Activated T-helper 2 cell treated with anti-CD3 and anti-CD28 coated beads, Interferon-gamma antibody, Interleukin-2, Interleukin-4, amounts not matched to agents 10 μg/mL and 5 μg/mL and 100 μg/mL, durations not matched to agents 14 hours and 24 hours and 36 hours (primary cell): ENCODE measurements at regions not wholly inside any gene's neighbourhood (a gene's known extent, or its start where the extent isn't known, plus 50 kb on each side); places are given as distances from the start of the nearest gene placed in this dataset.

ENCODE experiments used
- DNase-seq: peaks from one replicate; pipeline ENCODE4 v3.0.0; 2021; ENCODE audit warnings: low spot score
- H3K27ac Mint-ChIP-seq: one replicate; pipeline ENCODE4 v1.8.0; 2021; ENCODE audit warnings: mixed read lengths
- H3K27me3 Mint-ChIP-seq: one replicate; pipeline ENCODE4 v1.8.0; 2021; ENCODE audit warnings: low read depth, mixed read lengths
- H3K36me3 Mint-ChIP-seq: one replicate; pipeline ENCODE4 v1.8.0; 2021; ENCODE audit warnings: low read depth, mixed read lengths
- H3K4me1 Mint-ChIP-seq: one replicate; pipeline ENCODE4 v1.8.0; 2021; ENCODE audit warnings: low read depth, mixed read lengths
- H3K4me3 Mint-ChIP-seq: one replicate; pipeline ENCODE4 v1.8.0; 2021; ENCODE audit warnings: low read depth, mild to moderate bottlenecking, moderate library complexity, mixed read lengths
- H3K9me3 Mint-ChIP-seq: one replicate; pipeline ENCODE4 v1.8.0; 2021; ENCODE audit warnings: mixed read lengths
- intact Hi-C: fragments of 100-400 bp; cut with micrococcal nuclease; formaldehyde crosslinking; loops from one replicate; pipeline ENCODE4 v1.15.1; 2023

GRCh38 chr7:54810401-54810800 lies 51.4 kb upstream of the SEC61G start:
- intact Hi-C loops = no loop called here
- H3K4me3 Mint-ChIP-seq = no peak overlapping the region
- H3K36me3 Mint-ChIP-seq = no peaks in the 10 kb centered on the region
- no peaks in the 10 kb centered on the region for H3K9me3 Mint-ChIP-seq
- no peaks in the 10 kb centered on the region for H3K27me3 Mint-ChIP-seq
- no peak for DNase-seq
- H3K4me1 Mint-ChIP-seq = no peaks in the 10 kb centered on the region
- no peak overlapping the region for H3K27ac Mint-ChIP-seq

DNA sequence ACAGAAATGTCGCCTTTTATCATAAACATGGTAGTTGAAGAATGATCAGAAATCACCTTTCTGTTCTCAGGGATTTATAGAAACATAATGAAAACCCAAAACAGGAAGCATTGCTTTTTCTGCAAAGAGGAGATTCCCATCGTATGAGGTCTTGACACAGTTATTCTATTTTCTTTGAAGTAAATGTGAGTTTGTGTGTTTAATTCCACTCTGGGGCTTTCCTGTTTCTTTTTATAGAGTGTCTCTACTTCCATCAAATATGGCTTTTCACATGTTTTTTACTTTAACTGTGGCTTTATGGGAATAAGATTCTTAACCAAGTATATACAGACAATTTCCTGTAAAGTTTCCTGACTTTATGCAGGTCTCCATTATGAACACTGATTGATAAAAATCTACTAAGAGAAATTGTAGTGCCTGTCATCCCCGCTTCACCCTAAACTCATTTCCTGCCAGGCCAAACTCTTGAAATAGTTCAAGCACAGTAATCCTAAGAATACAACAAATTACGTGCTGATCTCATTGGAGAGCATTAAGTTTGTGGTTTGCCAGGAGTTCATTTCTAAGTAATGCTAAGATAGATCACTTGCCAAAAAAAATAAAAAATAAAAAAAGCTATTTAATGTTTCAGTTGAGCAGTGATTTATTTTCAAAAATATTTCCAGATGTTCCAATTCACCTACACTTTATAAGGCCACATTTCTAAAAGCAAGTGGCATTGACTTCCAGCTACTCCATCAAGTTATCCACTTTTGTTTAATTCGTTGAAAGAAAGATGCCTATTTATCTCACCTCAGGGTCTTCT lies 52.2 kb upstream of the SEC61G start:
- Mint-ChIP-seq H3K27ac (no peak overlapping the region), H3K4me1 (no peaks in the 10 kb centered on the region), H3K27me3 (no peaks in the 10 kb centered on the region), H3K9me3 (no peaks in the 10 kb centered on the region), H3K4me3 (no peak overlapping the region), H3K36me3 (no peaks in the 10 kb centered on the region)
- intact Hi-C loops = no loop called here
- DNase-seq = no peak

GRCh38 chr7:54811846-54812254 lies 52.8 kb upstream of the SEC61G start:
- DNase-seq = no peak
- Mint-ChIP-seq H3K36me3 (no peaks in the 10 kb centered on the region), H3K4me1 (no peaks in the 10 kb centered on the region), H3K27ac (no peak overlapping the region), H3K9me3 (no peaks in the 10 kb centered on the region), H3K4me3 (no peak overlapping the region), H3K27me3 (no peaks in the 10 kb centered on the region)
- intact Hi-C loops = no loop called here

- H3K27me3 Mint-ChIP-seq = peaks cover 4% of the 10 kb centered on the region
- intact Hi-C loops = no loop called here
- no peaks in the 10 kb centered on the region for H3K9me3 Mint-ChIP-seq
- H3K36me3 Mint-ChIP-seq = no peaks in the 10 kb centered on the region
- no peaks in the 10 kb centered on the region for H3K4me1 Mint-ChIP-seq
- no peak overlapping the region for H3K4me3 Mint-ChIP-seq
- DNase-seq = no peak
- H3K27ac Mint-ChIP-seq = no peak overlapping the region
Measured at GRCh38 chr7:54812756-54813322, 53.8 kb upstream of the SEC61G start.

- no peaks in the 10 kb centered on the region for H3K4me1 Mint-ChIP-seq
- no peak for DNase-seq
- H3K27me3 Mint-ChIP-seq = peaks cover 4% of the 10 kb centered on the region
- no peak overlapping the region for H3K27ac Mint-ChIP-seq
- no peak overlapping the region for H3K4me3 Mint-ChIP-seq
- H3K9me3 Mint-ChIP-seq = no peaks in the 10 kb centered on the region
- intact Hi-C loops = no loop called here
- H3K36me3 Mint-ChIP-seq = no peaks in the 10 kb centered on the region
Measured at GRCh38 chr7:54813398-54813797, 54.4 kb upstream of the SEC61G start.

DNA sequence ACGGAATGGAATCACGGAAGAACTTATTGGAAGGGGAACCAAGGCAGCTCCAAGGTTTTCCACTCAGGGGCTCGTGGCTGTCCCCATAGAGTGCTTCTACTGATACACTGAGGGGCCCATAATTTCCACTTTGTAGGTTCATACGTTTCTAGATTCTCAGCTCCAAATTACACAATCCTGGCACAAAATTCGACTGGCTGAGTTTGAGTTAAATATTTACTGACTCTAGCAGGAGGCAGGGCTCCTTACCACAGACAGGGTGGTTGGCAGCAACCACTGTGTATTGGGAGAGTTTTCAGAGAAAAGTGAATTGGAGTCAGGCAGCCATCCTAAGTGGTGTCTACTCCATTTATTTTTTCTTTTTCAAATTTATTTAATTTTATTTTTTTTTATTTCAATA lies 55.4 kb upstream of the SEC61G start:
- no peaks in the 10 kb centered on the region for H3K9me3 Mint-ChIP-seq
- H3K4me3 Mint-ChIP-seq = no peak overlapping the region
- H3K27me3 Mint-ChIP-seq = peaks cover 6% of the 10 kb centered on the region
- H3K36me3 Mint-ChIP-seq = no peaks in the 10 kb centered on the region
- H3K27ac Mint-ChIP-seq = no peak overlapping the region
- H3K4me1 Mint-ChIP-seq = no peaks in the 10 kb centered on the region
- intact Hi-C loops = no loop called here
- DNase-seq = no peak

DNA sequence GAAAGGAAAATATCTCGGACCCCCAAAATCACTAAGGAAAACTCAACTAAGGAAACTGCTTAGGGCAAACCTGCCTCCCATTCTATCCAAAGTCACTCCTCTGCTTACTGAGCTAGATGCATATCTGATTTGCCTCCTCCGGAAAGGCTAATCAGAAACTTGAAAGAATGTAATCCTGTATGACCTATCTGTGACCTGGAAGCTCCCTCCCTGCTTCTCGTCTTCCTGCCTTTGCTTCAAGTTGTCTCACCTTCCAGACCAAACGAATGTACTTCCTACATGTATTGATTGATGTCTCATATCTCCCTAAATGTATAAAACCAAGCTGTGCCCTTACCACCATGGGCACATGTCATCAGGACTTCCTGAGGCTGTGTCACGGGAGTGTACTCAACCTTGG lies 58.1 kb upstream of the SEC61G start:
- DNase-seq = no peak
- Mint-ChIP-seq H3K27ac (no peak overlapping the region), H3K9me3 (no peaks in the 10 kb centered on the region), H3K27me3 (peaks cover 6% of the 10 kb centered on the region), H3K4me3 (no peak overlapping the region), H3K4me1 (no peaks in the 10 kb centered on the region), H3K36me3 (no peaks in the 10 kb centered on the region)
- intact Hi-C loops = no loop called here

GRCh38 chr7:54823776-54824175 lies 64.8 kb upstream of the SEC61G start:
- H3K4me1 Mint-ChIP-seq = no peaks in the 10 kb centered on the region
- intact Hi-C loops = no loop called here
- peaks cover 10% of the 10 kb centered on the region for H3K27me3 Mint-ChIP-seq
- H3K9me3 Mint-ChIP-seq = peaks cover 4% of the 10 kb centered on the region
- H3K36me3 Mint-ChIP-seq = no peaks in the 10 kb centered on the region
- no peak overlapping the region for H3K27ac Mint-ChIP-seq
- H3K4me3 Mint-ChIP-seq = no peak overlapping the region
- DNase-seq = no peak

- Mint-ChIP-seq H3K36me3 (no peaks in the 10 kb centered on the region), H3K4me3 (no peak overlapping the region), H3K4me1 (no peaks in the 10 kb centered on the region), H3K27ac (no peak overlapping the region), H3K27me3 (peaks cover 9% of the 10 kb centered on the region), H3K9me3 (peaks cover 4% of the 10 kb centered on the region)
- DNase-seq = no peak
- intact Hi-C loops = no loop called here
Measured at GRCh38 chr7:54824655-54825054, 65.6 kb upstream of the SEC61G start.

DNA sequence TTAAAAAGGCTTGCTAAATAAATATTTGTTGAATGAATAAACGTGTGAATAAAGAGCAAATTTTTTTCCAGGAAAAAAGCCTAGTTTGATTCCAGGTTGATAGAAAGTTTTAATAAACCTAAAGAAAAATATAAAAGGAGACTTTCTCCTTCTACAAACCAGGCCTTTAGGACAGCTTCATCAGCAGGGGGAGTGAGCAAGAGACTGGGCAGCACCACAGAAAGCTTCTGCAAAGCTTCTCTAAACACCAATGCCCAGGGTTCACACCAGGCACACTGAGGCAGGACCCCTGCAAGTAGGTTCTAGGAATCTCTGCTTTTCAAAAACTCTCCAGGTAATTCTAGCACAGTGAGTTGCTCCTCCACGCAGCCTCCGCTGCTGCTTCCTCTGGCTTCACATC lies 66.4 kb upstream of the SEC61G start:
- H3K4me3 Mint-ChIP-seq = no peak overlapping the region
- H3K4me1 Mint-ChIP-seq = no peaks in the 10 kb centered on the region
- DNase-seq = no peak
- no peaks in the 10 kb centered on the region for H3K36me3 Mint-ChIP-seq
- intact Hi-C loops = no loop called here
- peaks cover 9% of the 10 kb centered on the region for H3K27me3 Mint-ChIP-seq
- H3K9me3 Mint-ChIP-seq = peaks cover 4% of the 10 kb centered on the region
- H3K27ac Mint-ChIP-seq = no peak overlapping the region

- Mint-ChIP-seq H3K27me3 (peaks cover 9% of the 10 kb centered on the region), H3K27ac (no peak overlapping the region), H3K4me1 (no peaks in the 10 kb centered on the region), H3K4me3 (no peak overlapping the region), H3K36me3 (no peaks in the 10 kb centered on the region), H3K9me3 (peaks cover 4% of the 10 kb centered on the region)
- intact Hi-C loops = no loop called here
- no peak for DNase-seq
Measured at GRCh38 chr7:54827734-54828133, 68.7 kb upstream of the SEC61G start.

- intact Hi-C loops = no loop called here
- DNase-seq = no peak
- H3K27me3 Mint-ChIP-seq = no peaks in the 10 kb centered on the region
Measured at GRCh38 chr7:54831046-54831643, 72.1 kb upstream of the SEC61G start.

DNA sequence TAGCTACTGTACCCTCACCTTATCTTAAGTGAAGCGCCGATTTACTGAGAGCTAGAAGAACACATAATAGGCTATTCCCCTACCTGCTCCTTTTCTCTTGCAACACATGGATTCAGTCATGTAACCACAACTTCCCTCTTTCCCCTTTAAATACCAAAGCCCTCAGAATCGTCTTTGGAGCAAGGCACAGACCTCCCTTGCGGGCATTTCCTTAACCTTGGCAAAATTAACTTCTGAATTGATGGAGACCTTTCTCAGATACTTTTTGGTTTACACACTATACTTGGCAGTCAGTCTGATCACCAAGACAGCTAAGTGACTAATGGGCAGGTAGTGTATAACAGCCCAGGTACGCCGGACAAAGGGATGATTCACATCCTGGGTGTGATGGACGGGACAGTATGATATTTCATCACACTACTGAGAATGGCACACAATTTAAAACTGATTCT lies 72.7 kb upstream of the SEC61G start:
- Mint-ChIP-seq H3K27me3 (no peaks in the 10 kb centered on the region), H3K36me3 (no peaks in the 10 kb centered on the region), H3K9me3 (peaks cover 4% of the 10 kb centered on the region), H3K27ac (no peak overlapping the region), H3K4me3 (no peak overlapping the region), H3K4me1 (no peaks in the 10 kb centered on the region)
- no peak for DNase-seq
- intact Hi-C loops = no loop called here

More at GRCh38 chr7:54831046-54831643, 72.1 kb upstream of the SEC61G start:
- Mint-ChIP-seq H3K27ac (no peak overlapping the region), H3K4me1 (no peaks in the 10 kb centered on the region), H3K36me3 (no peaks in the 10 kb centered on the region), H3K4me3 (no peak overlapping the region), H3K9me3 (peaks cover 4% of the 10 kb centered on the region)
